ENCODE measurements at regions not wholly inside any gene's neighbourhood (a gene's known extent, or its start where the extent isn't known, plus 50 kb on each side); places are given as distances from the start of the nearest gene placed in this dataset.

GRCh38 chr15:79373113-79373512 lies 59.0 kb upstream of the MINAR1 start:
- DNase-seq: peak; percentile 63

- DNase-seq: no peak
These were observed 58.4 kb upstream of the MINAR1 start for GRCh38 chr15:79373728-79374127.

- no peak for DNase-seq
These were observed 55.8 kb upstream of the MINAR1 start for GRCh38 chr15:79376383-79376782.

- DNase-seq: no peak
These were observed 53.6 kb upstream of the MINAR1 start for GRCh38 chr15:79378394-79379109.

- DNase-seq: peak; percentile 74
These were observed 51.2 kb upstream of the MINAR1 start for GRCh38 chr15:79380755-79381497.

GRCh38 chr15:79381593-79381992 lies 50.5 kb upstream of the MINAR1 start:
- no peak for DNase-seq
